ENCODE measurements at regions not wholly inside any gene's neighbourhood (a gene's known extent, or its start where the extent isn't known, plus 50 kb on each side); places are given as distances from the start of the nearest gene placed in this dataset.

DNA sequence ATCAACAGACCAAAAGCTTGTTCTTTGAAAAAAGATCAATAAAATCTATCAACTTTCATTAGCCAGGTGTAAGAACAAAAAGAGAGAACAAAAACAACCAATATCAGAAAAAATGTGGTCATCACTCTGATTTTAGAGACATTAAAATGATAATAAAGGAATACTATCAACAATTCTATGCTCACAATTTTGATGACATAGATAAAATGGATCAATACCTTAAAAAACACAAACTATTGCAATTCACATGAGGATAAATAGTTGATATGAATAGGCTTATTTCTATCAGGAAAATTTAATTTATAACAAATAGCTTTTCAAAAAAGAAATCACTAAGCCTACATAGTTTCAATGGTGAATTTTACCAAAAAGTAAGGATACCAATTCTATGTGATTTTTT, 809.4 kb upstream of the EYS start:
- ChIA-PET POLR2A (no interaction called here), CTCF (no interaction called here)
- Histone ChIP-seq H3K4me3 (replicated peaks in 1 of 3; ENCODE audit: insufficient read depth in 1 of 3, low read depth in 1 of 3, low read length in 3 of 3) (no peak overlapping the region), H3K4me2 (ENCODE audit: insufficient read depth, low read length) (no peak overlapping the region), H3K9ac (replicated peaks; ENCODE audit: extremely low read depth, insufficient read depth, low read length) (no peak overlapping the region), H3K36me3 (ENCODE audit: control insufficient read depth in 2 of 2, extremely low read depth in 1 of 2, insufficient read depth in 2 of 2, low read length in 2 of 2) (no peaks in the 10 kb centered on the region), H3K79me2 (ENCODE audit: control insufficient read depth, insufficient read depth, low read length) (no peaks in the 10 kb centered on the region), H3K27me3 (ENCODE audit: control insufficient read depth in 2 of 2, insufficient read depth in 2 of 2, low read length in 2 of 2) (no peaks in the 10 kb centered on the region), H3K4me1 (ENCODE audit: control insufficient read depth, extremely low read depth, insufficient read depth, low read length) (no peaks in the 10 kb centered on the region), H3K9me1 (replicated peaks; ENCODE audit: control insufficient read depth, extremely low read depth, insufficient read depth, low read length) (no peaks in the 10 kb centered on the region), H3K27ac (ENCODE audit: insufficient read depth, low read depth, low read length) (no peak overlapping the region), H4K20me1 (replicated peaks; ENCODE audit: control insufficient read depth, extremely low read depth, insufficient read depth, low read length) (no peaks in the 10 kb centered on the region), H3K9me3 (replicated peaks; ENCODE audit: control insufficient read depth, insufficient read depth, low read length) (no peaks in the 10 kb centered on the region), H2AFZ (ENCODE audit: low read depth, low read length) (no peak overlapping the region)
- intact Hi-C loops (cut with micrococcal nuclease): no loop called here
- FAIRE-seq (no peak), DNase-seq (ENCODE audit: low read depth, low spot score) (no peak)
- dilution Hi-C loops (cut with MboI; ENCODE audit: extremely low pct_ligation_motif_present, low sequenced_read_pairs): no loop called here
- BruUV-seq (replicated peaks): no TSS peak
- TF ChIP-seq EZH2 (IDR thresholded peaks at IDR 0.05; ENCODE audit: borderline replicate concordance, low read depth, low read length, severe bottlenecking) (no peak), MYC (IDR thresholded peaks at IDR 0.05; ENCODE audit: low read depth, low read length) (no peak), POLR2A (IDR thresholded peaks at IDR 0.05; ENCODE audit: low read depth, low read length) (no peak), MAX (IDR thresholded peaks at IDR 0.05; ENCODE audit: insufficient read depth, insufficient read length) (no peak), JUN (IDR thresholded peaks at IDR 0.05; ENCODE audit: borderline replicate concordance, insufficient read depth, insufficient read length, low read depth) (no peak), GATA2 (IDR thresholded peaks at IDR 0.05; ENCODE audit: insufficient read depth, insufficient read length, low read depth, low read length) (no peak), FOS (IDR thresholded peaks at IDR 0.05; ENCODE audit: borderline replicate concordance, insufficient read depth, low read length) (no peak), POLR2AphosphoS5 (IDR thresholded peaks at IDR 0.05; ENCODE audit: insufficient read depth, low read depth, low read length) (no peak), CTCF (IDR thresholded peaks at IDR 0.05; ENCODE audit: extremely low read depth in 1 of 2, insufficient read depth in 1 of 2, low read depth in 1 of 2, low read length in 2 of 2) (no peak)

Data from endothelial cell of umbilical vein (primary cell).